ENCODE measurements at regions not wholly inside any gene's neighbourhood (a gene's known extent, or its start where the extent isn't known, plus 50 kb on each side); places are given as distances from the start of the nearest gene placed in this dataset.
A peak's percentile ranks its signal among the peaks of the same experiment; 100 is the strongest.
"Not testable (repeated sequence)": the region's sequence is repeated elsewhere in the genome, so short reads cannot be mapped to it uniquely, and the experiment has no call there.

DNA sequence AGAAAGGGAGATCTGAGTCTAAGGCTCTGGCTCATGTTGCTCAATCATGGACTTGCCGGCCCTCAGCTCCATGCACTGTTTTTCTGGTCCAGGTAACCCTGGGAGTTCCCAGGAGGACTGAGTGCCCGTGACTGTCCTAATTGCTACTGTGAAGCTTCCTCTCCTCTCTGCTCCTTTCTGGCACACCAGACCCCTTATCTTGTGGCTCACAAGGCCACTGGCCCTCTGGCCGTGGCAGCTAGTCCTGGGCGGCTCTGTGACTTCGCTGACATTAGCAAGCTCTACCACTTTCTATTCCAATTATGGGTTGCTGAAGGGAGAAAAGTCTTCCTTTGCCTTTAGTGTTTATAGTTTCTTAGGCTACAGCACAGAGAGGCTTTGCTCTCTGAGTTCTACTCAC is 380.2 kb downstream of the RWDD3 start:
- no peak for DNase-seq

DNA sequence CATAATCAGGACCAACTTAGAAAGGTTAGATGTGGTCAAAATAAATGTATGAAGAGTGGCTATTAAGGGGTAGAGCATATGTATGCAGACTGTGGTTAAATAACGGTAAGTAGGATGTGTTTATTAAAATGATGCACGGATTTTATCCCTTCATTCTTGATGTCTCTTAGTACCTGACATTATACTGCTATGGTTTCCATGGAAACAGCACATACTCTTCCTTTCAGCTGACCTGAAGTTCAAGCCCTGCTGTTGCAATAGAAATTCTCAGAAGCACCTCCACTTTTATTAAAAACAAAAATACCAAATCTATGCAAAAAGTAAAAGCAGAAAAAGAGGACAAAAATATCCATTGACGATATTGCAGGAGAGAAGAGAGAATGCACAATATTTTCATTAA is 381.4 kb downstream of the RWDD3 start:
- DNase-seq: no peak

DNA sequence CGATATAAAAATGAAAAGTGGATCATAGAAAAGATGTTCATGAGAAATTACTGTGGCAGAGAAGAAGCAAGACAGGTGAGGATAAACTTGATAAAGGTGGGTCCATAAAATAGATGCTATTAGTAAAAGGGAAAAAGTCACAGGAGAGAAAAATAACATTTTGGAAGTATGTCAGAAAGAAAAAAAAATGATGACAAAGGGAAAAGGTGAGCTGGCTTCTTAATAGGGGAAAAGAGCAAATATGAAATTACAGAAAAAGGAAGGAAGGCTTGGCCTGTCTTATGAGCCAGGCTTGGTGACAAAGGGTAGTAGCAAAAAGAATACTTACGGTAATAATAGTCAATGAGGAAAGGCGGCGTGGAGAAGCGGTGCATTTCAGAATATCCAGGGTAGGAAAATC is 386.1 kb downstream of the RWDD3 start:
- DNase-seq: no peak

DNA sequence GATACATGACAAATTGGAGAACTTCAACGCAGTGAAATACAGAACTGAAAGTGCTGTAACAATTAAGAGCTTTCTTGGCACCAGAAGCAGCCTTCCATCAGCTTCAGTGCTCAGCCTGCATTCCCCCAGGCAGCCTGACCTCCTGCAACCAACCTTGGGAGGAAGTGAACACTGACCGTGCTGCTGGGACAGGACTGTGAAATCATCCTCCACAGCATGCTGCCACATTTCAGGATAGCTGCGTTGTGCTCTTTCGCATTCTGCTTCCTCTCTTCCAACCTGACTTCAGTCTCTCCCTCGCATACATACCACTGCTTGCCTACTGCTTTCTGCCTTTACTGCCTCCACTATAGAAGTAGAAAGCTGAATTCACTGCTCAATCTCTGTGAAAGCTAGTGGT is 388.6 kb downstream of the RWDD3 start:
- DNase-seq: no peak

DNA sequence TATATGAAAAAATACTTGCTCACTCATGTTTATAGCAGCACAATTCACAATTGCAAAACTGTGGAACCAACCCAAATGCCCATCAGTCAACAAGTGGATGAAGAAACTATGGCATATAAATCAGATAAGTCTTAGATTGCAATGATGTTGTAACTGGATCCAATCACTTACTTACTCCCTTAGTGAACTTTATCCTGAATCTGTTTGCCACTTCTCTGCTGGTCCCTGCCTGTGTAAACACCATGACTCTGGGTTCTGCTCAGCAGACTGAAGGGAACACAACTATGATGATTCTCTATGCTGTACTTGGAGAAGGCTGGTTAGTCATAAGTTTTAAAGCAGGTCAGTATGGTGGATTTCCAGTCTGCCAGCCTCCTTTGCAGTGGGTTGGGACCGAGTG is 391.2 kb downstream of the RWDD3 start:
- DNase-seq: no peak

DNA sequence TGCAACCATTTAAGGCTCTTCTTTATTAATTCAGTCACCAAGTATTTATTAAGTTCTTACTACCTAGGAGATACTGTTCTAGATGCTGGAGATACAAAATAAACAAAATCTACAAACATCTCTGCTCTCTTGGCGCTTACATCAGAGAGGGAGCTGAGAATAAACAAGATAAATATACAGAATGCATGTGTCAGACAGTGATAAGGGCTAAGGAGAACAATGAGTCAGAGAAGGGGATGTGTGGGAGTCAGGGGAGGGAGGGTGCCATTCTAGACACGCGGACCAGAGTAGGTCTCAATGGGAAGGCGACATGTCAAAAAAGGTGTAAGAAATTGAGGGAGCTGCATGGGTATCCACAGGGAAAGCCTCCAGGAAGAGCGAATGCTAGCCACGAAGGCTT is 393.2 kb downstream of the RWDD3 start:
- DNase-seq: no peak

DNA sequence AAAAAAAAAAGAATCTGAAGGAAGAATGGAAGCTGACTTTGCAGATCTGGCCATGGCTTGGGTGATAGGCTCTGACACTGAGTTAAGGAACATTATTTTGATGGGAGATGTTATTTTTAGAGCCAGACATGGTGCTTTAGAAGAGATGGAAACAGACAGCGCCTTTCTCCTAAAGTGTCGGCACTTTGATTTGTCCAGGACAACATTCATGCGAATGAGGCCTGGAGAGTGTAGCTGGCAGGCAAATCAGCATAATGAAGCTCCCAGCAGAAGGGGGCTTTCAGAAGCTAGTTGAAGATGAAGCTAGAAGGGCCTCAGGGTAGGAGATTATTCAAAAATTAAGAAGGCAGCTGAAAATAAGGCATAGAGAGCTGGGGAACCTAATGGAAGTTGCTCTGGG is 397.7 kb downstream of the RWDD3 start:
- DNase-seq: no peak

DNA sequence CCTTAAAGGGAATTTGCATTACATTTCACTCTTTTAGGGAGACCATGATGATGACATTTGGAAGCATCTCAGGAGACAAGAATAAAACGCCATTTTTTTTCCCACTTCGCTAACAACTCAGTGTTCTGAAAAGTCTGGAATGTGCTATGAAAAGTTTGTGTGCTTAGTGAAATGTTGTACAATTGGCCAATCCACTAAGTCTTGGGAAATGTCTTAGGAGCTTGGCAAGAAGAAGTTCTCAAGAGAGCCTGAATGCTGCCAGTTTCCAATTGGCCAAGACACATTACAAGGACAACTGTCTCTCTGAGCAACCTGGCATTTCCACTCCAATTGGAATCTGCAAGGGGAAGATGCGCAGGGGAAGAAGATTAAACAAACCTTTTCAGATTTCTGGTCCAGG is 401.8 kb downstream of the RWDD3 start:
- DNase-seq: no peak

DNA sequence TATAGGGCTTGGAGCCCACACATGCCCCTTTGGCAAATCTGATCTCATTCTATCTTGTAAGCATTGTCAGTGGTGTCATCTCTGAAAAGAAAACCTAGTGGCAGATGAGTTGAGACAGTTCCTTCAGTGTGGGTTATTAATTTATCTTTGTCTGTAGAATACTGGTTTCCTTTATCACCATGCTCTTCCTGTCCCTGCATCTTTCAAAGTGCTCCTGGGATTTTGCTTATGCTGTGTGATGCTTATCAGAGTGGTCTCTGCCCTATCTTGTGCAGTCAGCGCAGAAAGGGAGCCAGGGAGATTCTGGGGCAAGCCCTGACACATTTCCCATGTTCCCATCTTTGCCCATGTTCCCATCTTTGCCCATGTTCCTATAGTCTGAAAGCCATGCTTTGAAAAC is 402.9 kb downstream of the RWDD3 start:
- DNase-seq: no peak

DNA sequence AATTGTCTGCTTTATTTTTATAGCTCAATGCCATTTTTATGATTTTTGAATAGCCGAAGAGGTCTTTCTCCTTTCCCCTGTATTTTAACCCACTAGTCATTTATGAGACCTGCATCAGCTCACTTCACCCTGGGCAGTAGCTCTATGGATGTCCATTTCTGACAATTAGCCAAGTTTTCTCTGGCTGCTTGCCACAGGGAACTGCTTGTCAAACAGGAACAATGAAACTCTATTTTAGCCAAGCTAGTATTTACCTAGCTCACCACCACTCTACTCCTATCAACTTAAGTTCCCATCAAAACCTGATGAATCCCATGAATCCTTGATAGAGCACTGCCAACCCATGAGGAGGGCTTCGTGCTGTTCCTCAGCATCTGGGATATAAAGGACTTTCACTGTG is 406.7 kb downstream of the RWDD3 start:
- peak in 2 of 3 donors; percentile 11 to 22 for DNase-seq

DNA sequence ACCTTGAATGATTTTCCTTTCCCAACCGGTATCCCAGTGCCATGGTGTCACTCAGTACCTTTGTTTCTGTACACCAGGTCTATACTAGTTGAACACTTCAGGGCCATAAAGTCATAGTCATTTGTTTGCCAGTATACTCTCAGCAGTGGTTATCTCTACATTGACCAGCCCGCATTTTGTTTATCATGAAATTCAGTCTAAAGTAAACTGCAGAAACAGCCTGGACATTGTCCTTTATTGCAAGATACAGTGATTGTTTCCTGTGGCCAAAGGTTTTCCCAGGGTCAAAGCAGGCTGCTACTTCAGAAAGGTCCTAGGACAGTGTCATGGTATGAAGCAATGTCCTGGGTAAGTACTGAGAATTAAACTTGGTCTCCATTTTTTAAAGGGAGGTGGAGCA is 407.4 kb downstream of the RWDD3 start:
- no peak for DNase-seq

DNA sequence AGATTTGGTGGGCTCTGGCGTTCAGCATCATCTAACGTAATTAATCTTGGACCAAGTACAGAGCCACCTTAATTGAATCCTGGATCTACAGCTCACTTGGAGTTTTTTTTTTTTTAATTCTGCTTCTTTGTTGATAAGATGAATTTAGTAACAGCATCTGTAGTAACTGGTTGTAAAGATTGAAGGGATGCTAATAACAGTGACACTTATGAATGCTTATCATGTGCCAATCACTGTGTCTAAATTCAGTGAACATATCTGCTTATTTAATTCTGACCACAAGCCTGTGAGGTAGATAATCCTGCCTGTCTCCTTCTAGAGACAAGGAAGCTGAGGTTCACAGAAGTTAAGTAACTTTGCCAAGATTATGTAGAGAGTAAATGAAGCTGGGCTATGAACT is 408.0 kb downstream of the RWDD3 start:
- no peak for DNase-seq

DNA sequence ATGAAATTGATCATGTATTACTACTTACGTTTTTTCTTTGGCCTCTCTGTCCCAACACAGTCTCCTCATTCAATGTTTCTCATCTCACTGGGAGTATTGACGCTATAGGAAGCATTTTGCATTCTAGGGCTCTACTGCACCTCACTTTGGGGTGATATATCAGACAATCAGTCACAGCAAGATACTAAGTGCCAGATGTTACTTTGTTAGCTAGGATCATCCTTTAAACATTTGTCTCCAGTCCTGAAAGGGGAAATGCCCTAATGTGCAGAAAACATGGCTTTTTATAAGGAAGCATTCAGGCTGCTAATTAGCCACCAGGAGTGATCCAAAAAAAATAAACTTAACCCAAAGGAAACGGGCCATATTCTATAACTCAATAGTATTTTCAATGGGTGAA is 409.1 kb downstream of the RWDD3 start:
- DNase-seq: no peak

DNA sequence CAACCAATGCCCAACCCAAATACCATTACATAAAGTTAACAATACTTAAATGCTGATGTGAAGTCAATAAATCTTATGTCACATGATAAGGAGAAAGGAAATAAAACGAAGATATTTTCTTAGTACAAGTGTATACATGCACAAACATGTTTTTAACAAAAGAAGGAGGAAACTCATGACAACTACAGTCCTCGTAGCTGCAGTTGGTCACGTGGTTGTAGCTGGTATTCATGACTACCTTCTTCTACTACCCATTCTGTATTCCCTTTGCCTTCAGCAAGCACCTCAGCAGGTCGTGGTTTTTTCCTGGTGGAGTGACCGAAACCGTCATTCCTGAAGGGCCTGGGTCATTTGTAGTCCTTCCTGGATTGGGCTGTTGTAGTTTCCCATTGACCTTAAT is 411.1 kb downstream of the RWDD3 start:
- DNase-seq: not testable (repeated sequence)

DNA sequence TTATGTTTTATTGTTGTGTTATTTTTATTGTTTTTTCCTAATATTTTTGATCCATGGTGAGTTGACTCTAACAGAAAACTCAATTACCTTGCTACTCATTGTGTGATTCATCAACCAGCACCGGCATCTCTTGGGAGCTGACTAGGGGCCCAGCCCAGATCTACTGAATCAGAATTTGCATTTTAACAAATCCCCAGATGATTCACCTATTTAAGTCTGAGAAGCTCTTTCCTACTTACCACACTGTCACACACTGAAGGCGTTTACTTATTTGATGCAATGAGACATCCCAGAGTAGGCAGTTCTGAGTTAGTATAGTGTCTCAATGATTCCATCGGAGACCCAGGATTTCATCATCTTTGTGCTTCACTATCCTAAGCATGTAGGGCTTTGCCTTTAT is 416.6 kb downstream of the RWDD3 start:
- no peak for DNase-seq

DNA sequence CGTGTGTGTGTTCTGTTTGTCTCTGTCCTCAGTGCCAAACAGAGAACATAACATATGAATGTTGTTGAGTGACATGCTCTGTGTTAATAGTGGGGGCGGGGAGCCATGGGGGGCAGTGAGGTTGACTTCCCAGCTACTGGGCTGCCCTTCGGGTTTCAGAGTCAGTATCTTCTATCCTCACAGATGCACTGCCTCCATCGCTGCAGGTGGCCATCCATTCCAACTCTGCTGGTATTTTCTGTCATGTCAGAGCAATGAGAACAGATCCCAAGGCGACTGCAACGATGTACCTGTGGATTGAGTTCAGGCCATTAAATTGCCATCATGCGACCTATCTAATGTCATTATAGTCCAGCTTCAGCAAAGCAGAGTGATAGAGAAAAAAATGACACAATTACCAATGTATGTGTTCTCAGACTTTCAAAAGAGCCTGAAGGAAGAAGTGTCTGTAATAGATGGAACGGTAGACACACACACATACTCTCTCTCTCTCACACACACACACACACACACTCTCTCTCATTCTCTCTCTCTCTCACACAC is 418.5 kb downstream of the RWDD3 start:
- no peak for DNase-seq

DNA sequence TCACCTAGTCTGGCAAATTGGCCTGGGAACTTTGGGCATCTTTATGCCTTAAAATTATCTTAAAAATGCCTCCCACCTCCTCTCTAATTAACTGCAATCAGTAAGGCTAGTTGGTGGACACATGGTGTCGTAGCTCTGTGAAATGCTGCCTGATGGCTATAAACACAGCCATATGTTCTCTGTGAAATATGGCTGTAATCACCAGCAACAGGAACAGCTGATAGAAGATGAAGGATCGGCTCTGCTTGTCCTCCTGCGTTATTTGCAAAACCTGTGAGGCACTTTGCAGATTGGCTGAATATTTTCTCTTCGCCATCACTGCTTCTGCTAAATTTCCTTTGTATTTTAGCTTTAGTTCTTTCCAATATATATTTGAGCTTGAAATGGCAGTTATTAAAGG is 419.6 kb downstream of the RWDD3 start:
- DNase-seq: peak in 1 of 3 donors; percentile 10

DNA sequence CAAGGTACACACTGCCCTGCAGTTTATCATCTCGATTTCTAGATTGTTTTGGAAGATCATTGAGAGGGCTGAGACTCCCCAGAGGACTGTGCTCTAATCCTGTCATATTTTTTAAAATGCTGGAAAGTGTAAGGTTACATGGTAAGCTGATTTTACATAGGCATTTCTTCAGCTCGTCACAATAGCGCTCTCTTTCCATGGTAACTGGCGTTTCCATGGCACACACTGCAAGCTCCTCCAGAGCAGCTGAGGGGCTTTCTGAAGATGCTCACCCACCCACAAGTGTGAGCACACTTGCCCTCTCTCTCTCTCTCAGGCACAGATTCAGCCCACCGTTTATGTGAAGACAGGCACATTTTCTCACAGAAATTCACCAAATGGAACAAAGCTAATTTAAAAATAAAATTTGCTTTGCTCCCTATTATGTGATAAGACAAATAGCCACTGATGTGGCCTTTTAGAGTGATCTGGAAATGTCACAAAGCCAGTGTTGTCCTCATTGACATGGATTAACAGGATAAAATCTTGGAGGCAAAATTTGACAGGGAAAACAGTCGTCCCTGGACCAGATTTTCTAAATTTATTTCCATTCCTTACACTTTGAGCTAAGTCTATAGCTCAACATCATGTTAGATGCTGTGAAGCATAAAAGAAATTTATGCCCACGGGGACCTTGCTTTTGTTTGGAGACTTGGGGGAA is 421.5 kb downstream of the RWDD3 start:
- peak in 1 of 3 donors; percentile 6 for DNase-seq

DNA sequence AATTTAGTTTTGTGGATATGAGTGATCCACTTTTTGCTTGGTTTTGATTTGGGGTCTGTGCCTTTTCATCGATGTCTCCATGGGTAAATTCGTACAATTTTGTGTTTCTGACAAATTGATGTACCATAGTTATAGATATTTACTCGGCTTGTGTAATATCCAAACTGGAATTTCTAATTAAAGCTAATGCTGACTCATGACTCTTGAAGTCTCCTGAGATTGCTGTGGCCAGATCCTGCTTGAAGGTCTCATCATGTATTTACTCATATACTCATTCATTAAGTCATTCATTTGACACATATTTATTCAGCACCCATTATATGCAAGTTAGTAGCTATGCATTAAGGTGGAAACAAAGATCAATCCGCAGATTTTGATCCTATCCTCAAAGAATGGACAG is 423.2 kb downstream of the RWDD3 start:
- no peak for DNase-seq

DNA sequence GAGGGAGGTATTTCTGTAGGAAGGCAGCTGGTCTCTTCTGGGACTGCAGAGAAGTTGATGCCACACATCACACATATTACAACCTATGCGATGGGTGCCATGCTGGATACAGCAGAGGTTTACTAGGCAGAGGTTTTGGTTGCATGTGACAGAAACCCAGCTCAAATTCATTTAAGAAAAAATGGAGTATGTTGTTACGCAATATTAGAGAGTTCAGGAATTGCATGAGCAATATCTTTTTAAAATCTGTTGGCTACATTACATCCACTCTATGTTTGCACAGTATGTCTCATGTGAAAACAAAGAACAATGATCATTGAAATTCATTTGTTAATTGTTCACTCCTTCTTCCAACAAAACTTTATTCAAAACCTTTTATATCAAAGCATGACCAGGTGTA is 425.2 kb downstream of the RWDD3 start:
- DNase-seq: no peak

DNA sequence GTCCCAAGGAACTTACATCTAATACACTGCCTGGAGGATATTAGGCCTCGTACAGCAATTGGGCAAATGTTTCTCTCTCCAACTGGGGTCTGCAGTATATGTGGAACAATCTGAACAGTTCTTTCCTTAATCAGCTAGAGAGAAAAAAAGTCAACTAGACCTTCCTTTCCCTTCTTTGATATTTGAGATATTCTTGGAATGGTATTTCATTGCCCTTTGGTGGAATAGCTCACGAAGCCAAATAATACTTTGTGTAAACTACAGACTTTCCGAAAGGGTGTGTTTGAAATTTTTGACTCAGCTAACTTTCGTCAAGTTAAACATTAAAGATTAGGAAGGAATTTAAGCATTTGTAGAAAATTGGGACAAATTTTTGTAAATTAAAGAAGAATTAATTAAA is 425.6 kb downstream of the RWDD3 start:
- no peak for DNase-seq

DNA sequence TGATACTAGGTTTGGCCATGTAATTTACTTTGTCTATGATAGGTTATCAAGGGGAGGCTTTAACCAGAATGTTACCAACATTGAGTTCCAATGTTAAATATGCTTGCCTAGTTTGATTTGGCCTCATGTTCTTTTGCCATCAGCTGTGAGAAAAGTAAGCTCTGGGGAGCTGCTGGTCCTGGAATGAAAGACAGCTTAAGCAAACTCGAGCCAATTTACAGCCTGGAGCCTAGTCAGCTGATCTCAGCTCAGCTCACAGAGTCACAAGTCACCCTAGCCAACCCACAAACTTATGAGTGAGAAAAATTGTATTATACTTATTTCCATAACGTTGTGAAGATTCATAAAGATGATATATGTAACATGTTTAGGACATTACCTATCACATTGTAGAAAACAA is 426.7 kb downstream of the RWDD3 start:
- no peak for DNase-seq

DNA sequence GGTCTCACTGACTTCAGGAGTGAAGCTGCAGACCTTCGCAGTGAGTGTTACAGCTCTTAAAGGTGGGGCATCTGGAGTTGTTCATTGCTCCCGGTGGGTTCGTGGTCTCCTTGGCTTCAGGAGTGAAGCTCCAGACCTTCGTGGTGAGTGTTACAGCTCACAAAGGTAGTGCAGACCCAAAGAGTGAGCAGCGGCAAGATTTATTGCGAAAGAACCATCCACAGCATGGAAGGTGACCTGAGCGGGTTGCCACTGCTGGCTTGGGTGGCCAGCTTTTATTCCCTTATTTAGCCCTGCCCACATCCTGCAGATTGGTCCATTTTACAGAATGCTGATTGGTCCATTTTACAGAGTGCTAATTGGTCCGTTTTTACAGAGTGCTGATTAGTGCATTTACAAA is 429.5 kb downstream of the RWDD3 start:
- DNase-seq: not testable (repeated sequence)

DNA sequence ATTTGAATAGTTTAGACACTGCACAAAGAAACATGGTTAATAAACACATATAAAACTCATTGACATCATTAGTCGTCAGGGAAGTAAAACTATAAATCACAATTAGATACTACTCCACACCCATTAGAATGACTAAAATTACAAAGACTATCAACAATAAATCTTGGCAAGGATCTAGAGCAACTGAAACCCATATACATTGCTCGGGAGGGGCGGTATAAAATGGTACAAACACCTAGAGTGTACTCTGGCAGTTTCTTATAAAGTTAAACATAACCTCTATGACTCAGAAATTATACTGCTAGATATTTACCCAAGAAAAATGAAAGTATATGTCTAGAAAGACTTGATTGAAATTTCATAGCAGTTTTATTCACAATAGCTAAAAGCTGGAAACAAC is 434.2 kb downstream of the RWDD3 start:
- no peak for DNase-seq
